ENCODE measurements at regions not wholly inside any gene's neighbourhood (a gene's known extent, or its start where the extent isn't known, plus 50 kb on each side); places are given as distances from the start of the nearest gene placed in this dataset.

- no peak for DNase-seq (ENCODE audit: low spot score)
Observed at GRCh38 chr3:34011171-34012101, 213.0 kb downstream of the PDCD6IP start.

DNA sequence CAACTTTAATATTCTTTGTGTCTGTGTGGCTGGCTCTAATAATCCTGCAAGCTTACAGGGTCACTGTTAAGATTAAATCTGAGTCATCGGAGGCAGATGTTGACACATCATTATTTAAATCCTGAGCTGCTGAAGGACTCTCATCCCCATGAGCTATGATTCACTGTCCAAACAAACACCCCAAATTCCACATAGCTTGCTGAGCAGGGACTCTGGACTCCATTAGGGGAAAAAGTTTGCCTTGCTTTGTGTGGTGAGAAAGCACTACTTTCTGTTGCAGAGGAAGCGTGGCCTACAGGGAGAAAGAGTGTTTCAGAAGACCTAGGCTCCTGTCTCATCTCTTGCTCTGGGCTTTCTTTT is 213.7 kb downstream of the PDCD6IP start:
- no peak for DNase-seq (ENCODE audit: low spot score)

DNA sequence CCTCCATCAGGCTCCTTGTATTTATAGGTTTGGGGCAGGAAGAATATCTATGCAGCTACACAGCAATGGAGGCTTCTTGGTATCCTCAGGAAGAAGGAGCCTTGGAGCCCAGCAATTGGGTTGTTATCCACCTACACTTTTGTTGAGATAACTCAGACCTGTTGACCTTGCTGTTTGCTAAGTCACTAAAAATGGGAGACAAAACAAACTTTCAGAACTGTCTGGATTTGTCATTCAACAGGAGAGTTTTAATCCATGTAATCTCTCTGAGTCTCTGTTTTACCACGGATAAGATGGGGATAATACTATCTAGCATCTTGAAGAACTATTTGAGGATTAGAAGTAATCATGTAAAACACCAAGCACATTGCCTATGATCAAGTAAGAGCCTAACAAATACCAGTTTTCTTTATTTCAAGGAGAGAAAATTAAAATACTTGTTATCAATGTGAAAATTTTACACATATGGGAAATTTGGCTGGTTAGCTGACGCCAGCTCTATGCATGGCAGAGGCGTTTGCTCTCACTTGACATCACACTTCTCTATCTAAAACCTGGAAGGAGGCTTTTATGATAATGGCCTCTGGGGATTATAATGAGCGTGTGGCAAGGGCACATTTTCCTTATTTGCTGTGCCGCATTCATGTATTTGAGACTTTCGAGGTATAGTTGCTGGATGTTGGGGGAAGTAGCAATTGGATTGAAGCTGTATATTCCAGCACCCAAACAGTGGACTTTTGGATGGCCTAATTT is 215.6 kb downstream of the PDCD6IP start:
- no peak for DNase-seq (ENCODE audit: low spot score)

DNA sequence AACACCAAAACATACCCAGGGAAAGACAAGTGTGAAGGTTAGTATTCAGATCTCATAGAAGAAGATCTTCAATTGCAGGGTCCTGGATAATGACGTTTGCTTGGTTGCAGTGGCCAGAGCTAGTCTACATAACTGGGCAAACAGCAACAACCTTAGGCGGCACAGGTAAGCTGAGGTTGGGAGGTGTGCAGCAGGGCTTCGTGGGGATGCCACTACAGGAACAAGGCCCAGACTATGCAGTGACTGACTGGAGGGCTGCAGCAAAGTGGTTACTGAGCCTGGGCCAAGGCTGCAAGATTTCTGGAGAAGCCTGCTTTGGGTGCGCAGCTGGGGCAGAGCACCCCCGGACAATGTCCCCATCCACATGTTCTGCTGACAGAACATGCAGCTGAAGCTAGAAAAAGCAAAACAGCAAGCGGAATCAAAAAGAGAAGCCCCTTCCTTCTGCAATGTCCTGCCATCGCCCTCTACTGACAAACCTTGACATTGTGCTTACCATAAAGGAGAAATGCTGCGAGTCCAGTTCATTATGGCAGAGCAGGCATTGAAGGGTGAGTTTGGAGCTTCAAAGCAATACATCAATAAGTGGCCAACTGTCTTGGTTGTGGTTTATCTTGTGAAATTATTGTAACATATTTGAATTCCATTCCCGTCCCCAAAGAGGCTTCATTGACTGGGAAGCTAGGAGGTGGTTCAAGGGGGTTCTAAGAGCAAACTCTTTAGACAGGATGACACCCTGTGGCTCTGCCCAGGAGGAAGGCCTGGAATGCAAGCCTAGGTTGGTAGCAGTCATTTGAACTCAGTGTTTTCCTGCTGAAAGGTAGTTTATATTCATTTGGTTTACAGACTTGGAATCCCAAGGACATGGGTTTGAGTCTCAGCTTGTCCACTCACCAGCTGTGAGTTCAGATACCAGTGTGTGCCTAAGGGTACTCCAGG is 217.0 kb downstream of the PDCD6IP start:
- DNase-seq (ENCODE audit: low spot score) = no peak

- no peak for DNase-seq (ENCODE audit: low spot score)
Observed at GRCh38 chr3:34016925-34017587, 218.6 kb downstream of the PDCD6IP start.

DNA sequence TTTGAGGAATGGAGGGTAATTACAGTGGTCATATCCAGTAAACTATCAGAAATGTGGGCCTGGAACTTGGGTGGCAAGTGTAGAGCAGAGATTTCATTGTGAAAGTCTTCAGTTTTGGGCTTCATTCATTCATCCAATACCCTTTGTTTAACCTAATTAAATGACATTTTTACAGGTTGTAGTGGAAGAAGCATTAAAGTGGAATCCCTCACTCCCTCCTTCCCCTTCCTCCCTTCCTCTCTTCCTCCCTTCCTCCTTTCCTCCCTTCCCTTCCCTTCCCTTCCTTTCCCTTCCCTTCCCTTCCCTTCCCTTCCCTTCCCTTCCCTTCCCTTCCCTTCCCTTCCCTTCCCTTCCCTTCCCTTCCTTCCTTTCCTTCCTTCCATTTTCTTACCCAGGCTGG is 219.3 kb downstream of the PDCD6IP start:
- no peak for DNase-seq (ENCODE audit: low spot score)

- no peak for DNase-seq (ENCODE audit: low spot score)
Observed at GRCh38 chr3:34019158-34019557, 220.7 kb downstream of the PDCD6IP start.

DNA sequence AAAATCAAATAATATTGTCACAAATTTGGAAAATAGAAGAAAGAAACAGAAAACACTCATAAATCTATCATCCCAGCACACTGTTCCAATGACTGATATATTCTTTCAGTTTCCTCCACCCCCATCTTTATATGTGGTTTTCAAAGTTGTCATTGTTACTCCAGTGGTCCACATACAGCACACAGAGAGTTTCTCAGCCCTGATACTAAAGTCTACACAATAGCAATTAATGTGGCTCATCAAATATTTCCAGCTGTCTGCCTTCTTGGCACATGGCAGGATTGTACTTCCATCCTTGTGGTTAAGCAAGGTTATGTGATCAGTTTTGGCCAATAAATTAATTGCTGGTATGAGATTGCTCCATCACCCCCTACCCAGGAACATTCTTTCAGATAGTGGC is 221.7 kb downstream of the PDCD6IP start:
- DNase-seq (ENCODE audit: low spot score) = no peak

DNA sequence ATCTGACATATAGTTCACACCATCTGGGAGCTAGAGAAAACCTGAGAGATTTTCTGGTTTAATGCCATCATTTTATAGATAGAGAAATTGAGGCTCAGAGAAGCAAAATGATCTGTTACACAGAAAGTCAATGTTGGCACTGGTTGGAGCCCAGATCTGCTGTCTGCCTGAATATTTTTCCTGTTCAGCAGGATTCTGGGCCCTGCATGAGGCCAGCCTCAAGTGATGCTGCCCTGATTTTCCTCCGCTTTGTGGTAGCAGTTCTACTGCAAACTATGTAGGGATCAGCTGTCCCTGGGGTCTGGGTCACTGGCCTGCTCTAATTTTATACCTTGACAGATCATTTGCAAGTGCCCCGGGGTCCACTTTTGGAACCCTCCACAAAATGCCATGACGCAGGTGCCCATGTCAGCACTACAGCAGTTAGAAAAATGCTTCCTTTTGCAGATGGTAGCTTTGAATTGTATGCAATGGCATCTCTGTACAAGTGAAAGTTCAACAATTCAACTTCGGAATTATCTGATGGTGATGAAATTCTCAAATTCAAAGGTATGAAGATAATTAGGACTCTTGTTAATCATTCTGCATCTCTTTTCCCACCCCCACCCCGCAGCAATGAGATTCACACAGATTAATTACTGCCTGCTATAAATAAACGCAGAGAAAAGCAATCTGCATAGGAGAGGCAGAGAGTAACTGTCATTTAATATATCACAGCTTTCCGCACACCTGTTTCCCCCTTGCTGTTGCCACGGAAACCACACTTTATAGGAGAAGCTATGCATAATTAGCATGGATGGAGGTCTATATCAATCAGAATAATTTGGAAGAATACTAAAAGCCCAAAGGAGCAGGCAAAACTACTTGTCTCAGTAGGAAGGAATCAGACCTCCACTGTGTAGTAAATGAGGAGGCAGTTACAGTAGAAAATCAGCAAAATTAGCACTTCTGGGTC is 222.6 kb downstream of the PDCD6IP start:
- DNase-seq (ENCODE audit: low spot score) = no peak

DNA sequence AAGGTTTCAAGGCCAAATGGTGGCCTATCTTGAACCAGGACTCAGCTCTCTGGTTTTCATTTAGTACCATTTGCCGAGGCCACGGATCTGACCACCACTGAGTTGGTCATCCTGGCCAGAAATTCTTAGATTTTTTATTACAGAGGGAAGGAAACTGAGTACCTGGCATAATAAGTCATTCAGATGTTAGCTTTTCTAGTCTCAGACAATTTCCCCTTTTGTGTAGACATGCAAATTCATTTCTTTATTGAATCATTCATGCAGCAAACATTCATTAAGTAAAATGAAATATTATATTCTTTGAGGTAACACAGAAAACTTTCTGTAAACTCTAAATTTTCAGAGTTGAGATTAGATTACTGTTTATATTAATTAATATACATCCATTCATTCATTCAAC is 223.7 kb downstream of the PDCD6IP start:
- DNase-seq (ENCODE audit: low spot score) = no peak

DNA sequence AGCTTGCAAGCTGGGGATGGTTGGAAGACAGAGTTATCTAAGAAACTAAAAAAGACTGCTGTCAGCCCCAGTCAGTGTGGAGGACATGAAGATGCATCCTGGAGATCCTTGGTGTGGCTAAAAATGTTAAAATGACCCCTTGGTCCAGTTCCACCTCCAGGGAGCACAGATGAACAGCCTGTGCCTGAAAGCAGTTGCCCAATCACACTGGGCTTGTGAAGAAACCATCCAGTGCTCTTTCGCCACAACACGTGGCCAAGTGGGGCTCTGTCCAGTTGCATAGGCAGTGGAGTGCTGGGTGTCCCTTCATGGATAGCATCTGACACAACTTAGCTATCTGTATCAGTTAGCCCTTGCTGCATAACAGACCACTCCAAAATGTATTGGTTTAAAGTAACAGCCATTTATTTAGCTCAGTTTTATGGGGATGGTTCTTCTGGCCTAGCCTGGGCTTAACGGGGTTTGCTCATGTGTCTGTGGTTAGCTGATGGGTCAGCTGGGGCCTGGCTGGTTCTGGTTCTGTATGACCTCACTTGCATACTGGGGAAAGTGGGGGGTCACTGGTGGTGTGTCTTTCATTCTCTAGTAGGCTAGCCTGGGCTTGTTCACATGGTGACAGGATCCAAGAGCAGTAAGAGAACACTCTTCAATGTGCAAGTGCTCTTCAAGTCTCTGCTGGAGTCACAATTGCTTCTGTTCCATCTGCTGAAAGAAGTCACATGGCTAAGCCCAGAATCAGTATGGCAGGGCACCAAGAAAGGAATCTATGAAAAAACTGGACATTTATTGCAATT is 226.2 kb downstream of the PDCD6IP start:
- no peak for DNase-seq (ENCODE audit: low spot score)

GRCh38 chr3:34033839-34034238 is 235.4 kb downstream of the PDCD6IP start:
- no peak for DNase-seq (ENCODE audit: low spot score)

DNA sequence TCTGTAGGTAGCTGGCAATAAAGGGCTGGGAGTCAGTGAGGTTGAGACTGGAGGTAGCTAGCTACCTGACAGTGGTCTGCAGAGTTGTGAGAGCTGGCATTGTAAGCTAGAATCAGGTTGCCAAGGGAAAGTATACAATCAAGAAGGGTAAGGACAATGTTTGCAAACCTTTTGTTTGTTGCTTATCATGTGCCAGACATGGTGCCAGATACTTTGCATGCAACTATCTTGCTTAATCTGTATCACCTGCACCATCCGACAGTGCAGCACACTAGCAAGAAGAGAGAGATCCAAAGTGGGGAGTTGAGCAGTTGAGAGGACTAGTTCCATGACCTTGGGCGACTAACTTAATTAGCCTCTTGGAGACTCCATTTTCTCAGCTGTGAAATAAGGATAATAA is 236.4 kb downstream of the PDCD6IP start:
- DNase-seq (ENCODE audit: low spot score) = no peak

DNA sequence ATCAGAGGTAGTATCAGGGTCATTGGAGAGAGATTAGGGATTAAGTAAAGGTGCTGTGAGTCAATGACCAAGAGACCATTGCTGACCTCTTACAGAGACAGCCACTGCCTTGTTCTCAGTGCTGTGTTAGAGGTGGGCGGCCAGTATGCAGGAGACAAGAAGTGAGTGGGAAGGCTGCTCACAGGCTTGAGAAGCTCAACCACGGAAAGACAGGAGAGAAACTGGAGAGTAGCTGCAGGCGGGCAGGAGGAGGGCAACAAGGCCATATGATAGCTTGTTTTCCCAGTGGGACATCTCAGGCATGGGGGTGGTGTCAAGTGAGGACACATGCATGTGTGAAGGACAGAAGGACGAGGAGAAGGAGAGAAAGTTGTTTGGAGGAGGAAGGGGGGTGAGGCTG is 237.3 kb downstream of the PDCD6IP start:
- no peak for DNase-seq (ENCODE audit: low spot score)

DNA sequence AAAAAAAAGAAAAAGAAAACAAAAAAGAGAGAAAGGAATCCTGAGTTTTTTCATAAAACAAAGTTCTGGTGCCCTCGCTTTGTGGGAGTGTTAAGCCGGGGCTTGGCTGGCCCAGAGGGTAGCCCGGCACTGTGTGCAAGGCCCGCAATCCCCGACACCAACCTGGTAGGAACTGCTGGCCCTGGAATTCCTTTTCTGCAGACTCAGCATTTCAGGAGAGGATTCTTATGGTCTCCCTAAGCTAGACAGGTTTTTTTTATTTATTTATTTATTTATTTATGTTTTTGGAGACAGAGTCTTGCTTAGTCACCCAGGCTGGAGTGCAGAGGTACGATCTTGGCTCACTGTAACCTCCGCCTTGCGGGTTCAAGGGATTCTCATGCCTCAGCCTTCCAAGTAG is 238.8 kb downstream of the PDCD6IP start:
- no peak for DNase-seq (ENCODE audit: low spot score)

DNA sequence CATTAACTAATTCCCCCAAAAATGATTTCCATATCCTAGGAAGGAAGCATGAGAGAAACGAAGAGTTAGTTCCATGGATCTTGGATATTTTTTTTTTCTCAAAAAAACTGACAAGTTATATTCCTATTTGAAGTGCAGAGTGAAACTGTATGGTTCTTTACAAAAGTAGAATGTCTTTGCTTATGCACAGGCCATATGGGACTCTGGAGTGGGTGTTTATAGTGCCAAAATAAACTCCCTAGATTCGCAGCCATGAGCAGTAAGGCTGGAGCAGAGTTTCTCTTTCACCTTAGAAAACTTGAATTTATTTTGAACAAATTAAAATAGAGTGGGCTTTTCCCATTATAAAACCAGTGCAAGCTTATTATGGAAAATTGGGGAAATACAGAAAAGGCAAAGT is 239.7 kb downstream of the PDCD6IP start:
- DNase-seq (ENCODE audit: low spot score) = no peak

GRCh38 chr3:34046154-34046553 is 247.7 kb downstream of the PDCD6IP start:
- no peak for DNase-seq (ENCODE audit: low spot score)

DNA sequence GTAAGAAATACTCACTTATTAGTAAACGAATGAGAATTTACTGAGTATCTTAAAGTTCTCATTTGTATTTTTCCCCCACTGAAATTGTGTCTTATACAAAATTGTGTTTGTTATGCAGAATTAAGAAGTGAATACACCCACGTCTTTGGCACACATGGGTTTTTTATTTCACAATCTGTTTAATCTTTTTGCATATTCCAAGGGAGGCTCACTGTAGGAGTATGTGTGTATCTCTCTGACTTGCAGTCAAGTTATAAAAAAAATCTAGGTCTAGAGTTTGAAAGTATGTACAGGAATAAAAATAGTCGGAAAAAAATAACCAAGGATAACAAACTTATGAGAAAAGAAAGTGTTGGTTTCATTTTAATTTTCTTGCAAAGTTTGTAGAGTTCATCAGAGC is 255.2 kb downstream of the PDCD6IP start:
- DNase-seq (ENCODE audit: low spot score) = no peak

DNA sequence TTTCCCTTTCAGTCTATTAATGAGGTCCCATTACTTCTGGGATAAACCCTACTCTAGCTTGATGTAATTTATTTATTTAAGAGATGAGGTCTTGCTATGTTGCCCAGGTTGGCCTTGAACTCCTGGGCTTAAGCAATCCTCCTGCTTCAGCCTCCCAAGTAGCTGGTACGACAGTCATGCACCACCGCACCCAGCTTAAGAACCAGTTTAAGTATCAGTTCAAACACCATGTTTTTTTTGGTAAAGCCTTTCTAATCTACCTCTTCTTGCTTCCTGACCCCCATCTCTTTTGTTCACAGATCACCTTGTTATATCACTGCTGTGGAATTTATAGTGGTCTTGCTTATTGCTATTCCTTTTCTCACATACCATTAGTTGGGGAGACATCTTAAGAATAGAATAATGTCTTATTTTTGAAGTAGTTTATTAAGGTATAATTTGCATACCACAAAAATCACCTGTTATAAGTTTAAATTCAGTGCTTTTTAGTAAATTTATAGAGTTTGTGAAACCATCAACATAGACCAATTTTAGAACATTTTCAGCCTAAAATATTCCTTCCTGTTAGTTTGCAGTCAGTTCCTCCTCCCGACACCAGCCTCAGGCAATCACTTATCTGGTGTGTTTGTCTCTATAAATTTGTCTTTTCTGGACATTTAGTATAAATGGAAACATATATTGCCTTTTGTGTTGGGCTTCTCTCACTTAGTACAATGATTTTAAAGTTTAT is 257.9 kb downstream of the PDCD6IP start:
- no peak for DNase-seq (ENCODE audit: low spot score)
